ENCODE measurements at regions not wholly inside any gene's neighbourhood (a gene's known extent, or its start where the extent isn't known, plus 50 kb on each side); places are given as distances from the start of the nearest gene placed in this dataset.

GRCh38 chr10:128475686-128476367, 349.6 kb upstream of the MKI67 start:
- no peak for TF ChIP-seq CTCF (IDR thresholded peaks at IDR 0.05; ENCODE audit: low read depth, low read length)
- no peak for TF ChIP-seq EZH2phosphoT487 (IDR thresholded peaks at IDR 0.05; ENCODE audit: low read depth)

Data from OCI-LY3 (cell line).